SK-N-SH (cell line): ENCODE measurements at regions not wholly inside any gene's neighbourhood (a gene's known extent, or its start where the extent isn't known, plus 50 kb on each side); places are given as distances from the start of the nearest gene placed in this dataset.

ENCODE experiments used
- CTCF ChIA-PET: fragments of 300-600, 350-600 bp; formaldehyde crosslinking; extraction: SDS; loops from one replicate; lab custom pipeline; 2021; lab: Yijun Ruan, JAX
- POLR2A ChIA-PET: fragments of 350-600 bp; sonication (Branson Sonifier 250); formaldehyde crosslinking; extraction: SDS; loops from one replicate; lab custom pipeline; 2020; ENCODE audit warnings: antibody characterized with exemption, inconsistent platforms; lab: Yijun Ruan, JAX
- DNase-seq: peaks from one replicate; pipeline ENCODE4 v3.0.0; 2012
- H2AFZ ChIP-seq: fragments of 200-600 bp; sonication (generic); 2 replicates; pipeline ENCODE4 v1.8.1; 2016; ENCODE audit warnings: antibody characterized with exemption, mild to moderate bottlenecking, low read depth
- H3F3A ChIP-seq: fragments of 200-600 bp; sonication (generic); replicated peaks from 2 replicates; pipeline ENCODE3; 2016; ENCODE audit warnings: antibody characterized with exemption, mild to moderate bottlenecking; ENCODE audit not compliant: insufficient read depth
- H3K27ac ChIP-seq, 2 experiments: fragments of 200-500 bp in 1 of 2; fragments of 200-600 bp in 1 of 2; sonication (Bioruptor generic) in 1 of 2; sonication (generic), shearing (Covaris generic) in 1 of 2; 2 replicates each; pipeline versions ENCODE4 v1.5.1 to v1.6.1; 2014 to 2016; ENCODE audit warnings: low read depth in 2 of 2, inconsistent platforms in 1 of 2, low read length in 1 of 2, mild to moderate bottlenecking in 1 of 2, mixed read lengths in 1 of 2
- H3K27me3 ChIP-seq: fragments of 200-600 bp; sonication (generic), shearing (Covaris generic); 2 replicates; pipeline ENCODE4 v1.6.1; 2016; ENCODE audit warnings: mixed run types; ENCODE audit not compliant: insufficient read depth
- H3K36me3 ChIP-seq, 2 experiments: fragments of 200-500 bp in 1 of 2; fragments of 200-600 bp in 1 of 2; sonication (Bioruptor generic) in 1 of 2; sonication (generic) in 1 of 2; replicated peaks in 1 of 2; 2 replicates each; pipeline versions ENCODE3 to v1.5.1; 2014 to 2016; ENCODE audit warnings: low read length in 1 of 2, mild to moderate bottlenecking in 1 of 2; ENCODE audit not compliant: insufficient read depth in 2 of 2, control insufficient read depth in 1 of 2
- H3K4me1 ChIP-seq, 2 experiments: fragments of 200-500 bp in 1 of 2; fragments of 200-600 bp in 1 of 2; sonication (Bioruptor generic) in 1 of 2; sonication (generic), shearing (Covaris generic) in 1 of 2; 2 replicates each; pipeline versions ENCODE4 v1.5.1 to v1.6.1; 2014 to 2016; ENCODE audit warnings: low read depth in 1 of 2, low read length in 1 of 2, mixed run types in 1 of 2; ENCODE audit not compliant: insufficient read depth in 2 of 2, control insufficient read depth in 1 of 2
- H3K4me2 ChIP-seq: fragments of 200-600 bp; sonication (generic), shearing (Covaris generic); 2 replicates; pipeline ENCODE4 v1.6.1; 2017; ENCODE audit warnings: mixed run types
- H3K4me3 ChIP-seq, 2 experiments: fragments of 200-500 bp in 1 of 2; fragments of 200-600 bp in 1 of 2; sonication (Bioruptor generic) in 1 of 2; sonication (generic), shearing (Covaris generic) in 1 of 2; 2 replicates each; pipeline versions ENCODE4 v1.5.1 to v1.8.1; 2014 to 2016; ENCODE audit warnings: low read depth in 2 of 2, inconsistent platforms in 1 of 2, low read length in 1 of 2, mild to moderate bottlenecking in 1 of 2, mixed read lengths in 1 of 2, moderate library complexity in 1 of 2
- H3K79me2 ChIP-seq: fragments of 200-600 bp; sonication (generic); 2 replicates; pipeline ENCODE4 v1.8.1; 2017; ENCODE audit warnings: mild to moderate bottlenecking; ENCODE audit not compliant: insufficient read depth
- H3K9ac ChIP-seq: fragments of 200-600 bp; sonication (generic); 2 replicates; pipeline ENCODE4 v1.6.1; 2017; ENCODE audit warnings: mixed run types
- H3K9me2 ChIP-seq: fragments of 200-600 bp; sonication (generic); 2 replicates; pipeline ENCODE4 v1.6.1; 2017; ENCODE audit warnings: mixed run types
- H3K9me3 ChIP-seq: fragments of 200-600 bp; sonication (generic); 2 replicates; pipeline ENCODE4 v1.6.1; 2017; ENCODE audit warnings: mixed run types, mild to moderate bottlenecking, moderate library complexity
- H4K20me1 ChIP-seq: fragments of 200-600 bp; sonication (generic); 2 replicates; pipeline ENCODE4 v1.6.1; 2017; ENCODE audit warnings: mild to moderate bottlenecking, mixed run types; ENCODE audit not compliant: insufficient read depth
- CHD2 ChIP-seq: fragments of 150-350 bp; IDR thresholded peaks from 2 replicates; pipeline ENCODE4 v1.6.1; 2018; ENCODE audit warnings: low read length; ENCODE audit not compliant: partially characterized antibody
- ELF1 ChIP-seq: IDR thresholded peaks from 2 replicates; pipeline ENCODE4 v1.4.0; 2012
- EZH2phosphoT487 ChIP-seq: fragments of 200-600 bp; sonication (generic); IDR thresholded peaks from 2 replicates; pipeline ENCODE4 v1.6.1; 2017; ENCODE audit warnings: low read depth, mixed run types, mild to moderate bottlenecking, antibody characterized with exemption, moderate library complexity, borderline replicate concordance
- FOXM1 ChIP-seq: IDR thresholded peaks from 2 replicates; pipeline ENCODE4 v1.4.0; 2012; ENCODE audit warnings: low read depth, mild to moderate bottlenecking
- GABPA ChIP-seq: IDR thresholded peaks from 2 replicates; pipeline ENCODE4 v1.4.0; 2012; ENCODE audit warnings: low read depth, mild to moderate bottlenecking
- JUND ChIP-seq: IDR thresholded peaks from 2 replicates; pipeline ENCODE4 v1.4.0; 2012
- MEF2A ChIP-seq: IDR thresholded peaks from 2 replicates; pipeline ENCODE4 v1.4.0; 2012; ENCODE audit warnings: low read depth, borderline replicate concordance
- RAD21 ChIP-seq: IDR thresholded peaks from 2 replicates; pipeline ENCODE4 v1.6.1; 2012; ENCODE audit warnings: mild to moderate bottlenecking, low read length
- RFX5 ChIP-seq: IDR thresholded peaks from 2 replicates; pipeline ENCODE4 v1.6.1; 2012; ENCODE audit warnings: mild to moderate bottlenecking, improper control_type of control experiment, low read length
- RXRA ChIP-seq: IDR thresholded peaks from 2 replicates; pipeline ENCODE4 v1.4.0; 2012; ENCODE audit warnings: low read depth, mild to moderate bottlenecking, borderline replicate concordance
- SIN3A ChIP-seq: IDR thresholded peaks from 2 replicates; pipeline ENCODE4 v1.6.1; 2012; ENCODE audit warnings: low read depth, mild to moderate bottlenecking, low read length, moderate library complexity, borderline replicate concordance
- TAF1 ChIP-seq: IDR thresholded peaks from 2 replicates; pipeline ENCODE4 v1.6.1; 2012; ENCODE audit warnings: low read depth, mild to moderate bottlenecking, low read length, moderate library complexity, borderline replicate concordance
- YY1 ChIP-seq: IDR thresholded peaks from 2 replicates; pipeline ENCODE4 v1.4.0; 2012; ENCODE audit warnings: low read depth, mild to moderate bottlenecking
- WGBS: methylation state at CpG from one replicate; pipeline ENCODE4 v1.1.6; 2017; ENCODE audit warnings: low lambda C conversion rate; 5-methylcytosine and 5-hydroxymethylcytosine counted together
- TF ChIP-seq, protein P1 (sequence below): IDR thresholded peaks from 2 replicates; pipeline ENCODE4 v1.4.0; 2012; ENCODE audit warnings: low read depth
- TF ChIP-seq, protein P2 (sequence below): fragments of 200-600 bp; sonication (generic); IDR thresholded peaks from 2 replicates; pipeline ENCODE4 v1.6.1; 2017; ENCODE audit warnings: antibody characterized with exemption, mild to moderate bottlenecking, moderate library complexity
- TF ChIP-seq, protein P3 (sequence below): IDR thresholded peaks from 2 replicates; pipeline ENCODE4 v1.4.0; 2012; ENCODE audit warnings: low read depth, borderline replicate concordance
- TF ChIP-seq, protein P4 (sequence below): IDR thresholded peaks from 2 replicates; pipeline ENCODE4; 2012
- TF ChIP-seq, protein P5 (sequence below): IDR thresholded peaks from 2 replicates; pipeline ENCODE4 v1.4.0; 2012; ENCODE audit warnings: low read depth, borderline replicate concordance

DNA sequence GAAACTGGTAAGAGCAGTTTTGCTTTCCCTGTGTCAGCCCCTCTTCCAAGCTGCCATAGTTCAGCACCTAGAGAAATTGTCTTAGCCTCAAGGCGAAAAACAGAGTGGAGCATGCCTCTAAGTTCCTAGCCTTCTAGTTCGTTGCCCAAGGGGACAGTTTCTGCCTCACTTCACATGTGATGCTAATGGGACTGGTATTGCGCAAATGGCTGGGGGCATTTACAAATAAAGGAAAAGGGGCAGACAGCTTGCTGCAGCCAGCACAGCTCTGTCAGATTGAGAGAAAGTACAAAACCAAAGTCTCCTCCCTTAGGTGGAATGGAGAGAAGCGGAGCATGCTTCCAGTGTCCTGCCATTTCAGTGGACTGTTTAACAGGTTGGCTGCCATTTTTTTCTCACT is 567.7 kb downstream of the ETV1 start:
- Histone ChIP-seq H3K4me3 (no peak overlapping the region), H3K9ac (no peak overlapping the region), H3F3A (no peaks in the 10 kb centered on the region), H3K27me3 (no peaks in the 10 kb centered on the region), H3K27ac (no peak overlapping the region), H3K79me2 (no peaks in the 10 kb centered on the region), H3K36me3 (peaks cover 0 to 6% of the 10 kb centered on the region in 2 experiments), H3K4me1 (no peaks in the 10 kb centered on the region), H3K9me3 (no peaks in the 10 kb centered on the region), H3K9me2 (0 out of 2 replicates have a peak, but pooled peaks cover 4% of the 10 kb centered on the region), H2AFZ (no peak overlapping the region), H3K4me2 (no peak overlapping the region), H4K20me1 (no peaks in the 10 kb centered on the region)
- CTCF ChIA-PET: no interaction called here
- TF ChIP-seq, protein P1, sequence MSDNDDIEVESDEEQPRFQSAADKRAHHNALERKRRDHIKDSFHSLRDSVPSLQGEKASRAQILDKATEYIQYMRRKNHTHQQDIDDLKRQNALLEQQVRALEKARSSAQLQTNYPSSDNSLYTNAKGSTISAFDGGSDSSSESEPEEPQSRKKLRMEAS: no peak
- TF ChIP-seq CHD2: no peak
- TF ChIP-seq, protein P2, sequence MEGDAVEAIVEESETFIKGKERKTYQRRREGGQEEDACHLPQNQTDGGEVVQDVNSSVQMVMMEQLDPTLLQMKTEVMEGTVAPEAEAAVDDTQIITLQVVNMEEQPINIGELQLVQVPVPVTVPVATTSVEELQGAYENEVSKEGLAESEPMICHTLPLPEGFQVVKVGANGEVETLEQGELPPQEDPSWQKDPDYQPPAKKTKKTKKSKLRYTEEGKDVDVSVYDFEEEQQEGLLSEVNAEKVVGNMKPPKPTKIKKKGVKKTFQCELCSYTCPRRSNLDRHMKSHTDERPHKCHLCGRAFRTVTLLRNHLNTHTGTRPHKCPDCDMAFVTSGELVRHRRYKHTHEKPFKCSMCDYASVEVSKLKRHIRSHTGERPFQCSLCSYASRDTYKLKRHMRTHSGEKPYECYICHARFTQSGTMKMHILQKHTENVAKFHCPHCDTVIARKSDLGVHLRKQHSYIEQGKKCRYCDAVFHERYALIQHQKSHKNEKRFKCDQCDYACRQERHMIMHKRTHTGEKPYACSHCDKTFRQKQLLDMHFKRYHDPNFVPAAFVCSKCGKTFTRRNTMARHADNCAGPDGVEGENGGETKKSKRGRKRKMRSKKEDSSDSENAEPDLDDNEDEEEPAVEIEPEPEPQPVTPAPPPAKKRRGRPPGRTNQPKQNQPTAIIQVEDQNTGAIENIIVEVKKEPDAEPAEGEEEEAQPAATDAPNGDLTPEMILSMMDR: no peak
- no peak for TF ChIP-seq YY1
- TF ChIP-seq RAD21: no peak
- TF ChIP-seq, protein P3, sequence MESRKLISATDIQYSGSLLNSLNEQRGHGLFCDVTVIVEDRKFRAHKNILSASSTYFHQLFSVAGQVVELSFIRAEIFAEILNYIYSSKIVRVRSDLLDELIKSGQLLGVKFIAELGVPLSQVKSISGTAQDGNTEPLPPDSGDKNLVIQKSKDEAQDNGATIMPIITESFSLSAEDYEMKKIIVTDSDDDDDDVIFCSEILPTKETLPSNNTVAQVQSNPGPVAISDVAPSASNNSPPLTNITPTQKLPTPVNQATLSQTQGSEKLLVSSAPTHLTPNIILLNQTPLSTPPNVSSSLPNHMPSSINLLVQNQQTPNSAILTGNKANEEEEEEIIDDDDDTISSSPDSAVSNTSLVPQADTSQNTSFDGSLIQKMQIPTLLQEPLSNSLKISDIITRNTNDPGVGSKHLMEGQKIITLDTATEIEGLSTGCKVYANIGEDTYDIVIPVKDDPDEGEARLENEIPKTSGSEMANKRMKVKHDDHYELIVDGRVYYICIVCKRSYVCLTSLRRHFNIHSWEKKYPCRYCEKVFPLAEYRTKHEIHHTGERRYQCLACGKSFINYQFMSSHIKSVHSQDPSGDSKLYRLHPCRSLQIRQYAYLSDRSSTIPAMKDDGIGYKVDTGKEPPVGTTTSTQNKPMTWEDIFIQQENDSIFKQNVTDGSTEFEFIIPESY: no peak
- no peak for TF ChIP-seq TAF1
- no peak for TF ChIP-seq FOXM1
- TF ChIP-seq SIN3A: no peak
- no peak for TF ChIP-seq RXRA
- TF ChIP-seq RFX5: no peak
- no peak for TF ChIP-seq JUND
- no peak for TF ChIP-seq GABPA
- TF ChIP-seq EZH2phosphoT487: no peak
- TF ChIP-seq, protein P4, sequence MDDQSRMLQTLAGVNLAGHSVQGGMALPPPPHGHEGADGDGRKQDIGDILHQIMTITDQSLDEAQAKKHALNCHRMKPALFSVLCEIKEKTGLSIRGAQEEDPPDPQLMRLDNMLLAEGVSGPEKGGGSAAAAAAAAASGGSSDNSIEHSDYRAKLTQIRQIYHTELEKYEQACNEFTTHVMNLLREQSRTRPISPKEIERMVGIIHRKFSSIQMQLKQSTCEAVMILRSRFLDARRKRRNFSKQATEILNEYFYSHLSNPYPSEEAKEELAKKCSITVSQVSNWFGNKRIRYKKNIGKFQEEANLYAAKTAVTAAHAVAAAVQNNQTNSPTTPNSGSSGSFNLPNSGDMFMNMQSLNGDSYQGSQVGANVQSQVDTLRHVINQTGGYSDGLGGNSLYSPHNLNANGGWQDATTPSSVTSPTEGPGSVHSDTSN: no peak
- no peak for TF ChIP-seq MEF2A
- no peak for TF ChIP-seq ELF1
- TF ChIP-seq, protein P5, sequence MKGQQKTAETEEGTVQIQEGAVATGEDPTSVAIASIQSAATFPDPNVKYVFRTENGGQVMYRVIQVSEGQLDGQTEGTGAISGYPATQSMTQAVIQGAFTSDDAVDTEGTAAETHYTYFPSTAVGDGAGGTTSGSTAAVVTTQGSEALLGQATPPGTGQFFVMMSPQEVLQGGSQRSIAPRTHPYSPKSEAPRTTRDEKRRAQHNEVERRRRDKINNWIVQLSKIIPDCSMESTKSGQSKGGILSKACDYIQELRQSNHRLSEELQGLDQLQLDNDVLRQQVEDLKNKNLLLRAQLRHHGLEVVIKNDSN: no peak
- 40% methylated on average over 4 of the region's 4 CpGs for WGBS
- POLR2A ChIA-PET: no interaction called here
- no peak for DNase-seq
